Ishikawa (cell line): ENCODE measurements at regions not wholly inside any gene's neighbourhood (a gene's known extent, or its start where the extent isn't known, plus 50 kb on each side); places are given as distances from the start of the nearest gene placed in this dataset.

ENCODE experiments used
- CEBPB ChIP-seq: IDR thresholded peaks from 2 replicates; pipeline ENCODE4 v1.6.1; 2012
- CREB1 ChIP-seq: IDR thresholded peaks from 2 replicates; pipeline ENCODE4 v1.6.1; 2012; ENCODE audit warnings: low read depth
- EGR1 ChIP-seq: IDR thresholded peaks from 2 replicates; pipeline ENCODE4 v1.6.1; 2012
- EP300 ChIP-seq: IDR thresholded peaks from 2 replicates; pipeline ENCODE4 v1.6.1; 2012; ENCODE audit warnings: borderline replicate concordance
- FOXM1 ChIP-seq: IDR thresholded peaks from 2 replicates; pipeline ENCODE4 v1.6.1; 2012; ENCODE audit warnings: low read depth, borderline replicate concordance
- MAX ChIP-seq: IDR thresholded peaks from 2 replicates; pipeline ENCODE4 v1.6.1; 2012
- NFIC ChIP-seq: IDR thresholded peaks from 2 replicates; pipeline ENCODE4 v1.6.1; 2012
- RAD21 ChIP-seq: IDR thresholded peaks from 2 replicates; pipeline ENCODE4 v1.6.1; 2012; ENCODE audit warnings: low read depth
- REST ChIP-seq: IDR thresholded peaks from 2 replicates; pipeline ENCODE4 v1.6.1; 2012; ENCODE audit warnings: low read depth, mild to moderate bottlenecking
- TAF1 ChIP-seq: IDR thresholded peaks from 2 replicates; pipeline ENCODE4 v1.6.1; 2012; ENCODE audit warnings: low read depth, mild to moderate bottlenecking
- TCF12 ChIP-seq: IDR thresholded peaks from 2 replicates; pipeline ENCODE4 v1.6.1; 2012; ENCODE audit warnings: low read depth
- TEAD4 ChIP-seq: IDR thresholded peaks from 2 replicates; pipeline ENCODE4 v1.6.1; 2012
- YY1 ChIP-seq: IDR thresholded peaks from 2 replicates; pipeline ENCODE4 v1.6.1; 2012; ENCODE audit warnings: low read depth
- ZBTB7A ChIP-seq: IDR thresholded peaks from 2 replicates; pipeline ENCODE4 v1.6.1; 2012; ENCODE audit warnings: low read depth
- TF ChIP-seq, protein P1 (sequence below): IDR thresholded peaks from 2 replicates; pipeline ENCODE4 v1.6.1; 2012

- TF ChIP-seq NFIC = no peak
- TF ChIP-seq REST = no peak
- TF ChIP-seq TCF12 = no peak
- no peak for TF ChIP-seq EP300
- no peak for TF ChIP-seq EGR1
- TF ChIP-seq MAX = no peak
- TF ChIP-seq CREB1 = no peak
- TF ChIP-seq, protein P1, sequence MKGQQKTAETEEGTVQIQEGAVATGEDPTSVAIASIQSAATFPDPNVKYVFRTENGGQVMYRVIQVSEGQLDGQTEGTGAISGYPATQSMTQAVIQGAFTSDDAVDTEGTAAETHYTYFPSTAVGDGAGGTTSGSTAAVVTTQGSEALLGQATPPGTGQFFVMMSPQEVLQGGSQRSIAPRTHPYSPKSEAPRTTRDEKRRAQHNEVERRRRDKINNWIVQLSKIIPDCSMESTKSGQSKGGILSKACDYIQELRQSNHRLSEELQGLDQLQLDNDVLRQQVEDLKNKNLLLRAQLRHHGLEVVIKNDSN = no peak
- TF ChIP-seq CEBPB = no peak
- TF ChIP-seq ZBTB7A = no peak
- TF ChIP-seq RAD21 = no peak
- TF ChIP-seq TEAD4 = no peak
- TF ChIP-seq FOXM1 = no peak
- no peak for TF ChIP-seq YY1
- no peak for TF ChIP-seq TAF1
These were observed 291.0 kb downstream of the TAF11L14 start for GRCh38 chr5:17925276-17925675.

DNA sequence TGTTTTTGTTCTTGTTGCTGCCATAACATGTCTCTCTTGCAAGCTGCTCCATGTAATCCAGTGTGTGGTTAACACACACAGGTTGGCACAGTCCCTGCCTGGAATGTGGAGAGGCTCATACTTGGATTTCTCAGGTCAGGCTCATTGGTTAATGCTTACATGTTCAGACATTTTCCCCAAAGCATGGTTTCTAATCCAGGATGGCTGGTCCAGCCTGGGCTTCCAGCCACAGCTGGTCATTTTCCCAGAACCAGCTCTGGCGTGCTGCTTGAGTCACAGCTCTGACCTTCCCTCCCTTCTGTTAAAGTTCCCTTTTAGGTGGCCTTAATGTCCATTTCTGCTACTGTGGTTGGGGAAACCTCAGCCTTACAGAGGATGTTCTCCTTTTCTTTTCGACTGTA lies 294.3 kb downstream of the TAF11L14 start:
- TF ChIP-seq MAX (no peak), CREB1 (no peak), TEAD4 (no peak), ZBTB7A (no peak), RAD21 (no peak), YY1 (no peak), TAF1 (no peak), EGR1 (no peak), EP300 (no peak), NFIC (no peak), TCF12 (no peak), CEBPB (no peak)
- TF ChIP-seq, protein P1 = no peak

DNA sequence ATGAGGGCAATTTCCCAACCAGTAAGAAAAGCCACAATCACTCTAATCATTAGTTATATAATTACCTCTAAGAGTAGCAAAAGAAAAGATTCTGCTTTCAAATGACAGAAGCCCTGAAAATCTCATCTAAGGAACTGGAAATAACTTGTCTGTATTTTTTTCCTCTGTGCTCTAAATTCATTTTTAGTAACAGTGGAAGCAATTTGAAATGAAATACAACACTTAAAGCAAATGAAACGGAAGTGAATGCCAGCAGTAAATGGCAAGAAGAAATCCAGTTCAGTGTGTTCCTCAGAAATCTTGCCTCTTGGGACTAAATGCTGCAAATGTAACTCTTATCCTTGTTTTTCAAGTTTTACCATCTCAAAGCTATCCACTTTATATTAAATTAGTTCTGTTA lies 294.9 kb downstream of the TAF11L14 start:
- TF ChIP-seq EGR1 = no peak
- TF ChIP-seq YY1 = no peak
- no peak for TF ChIP-seq REST
- TF ChIP-seq TEAD4 = no peak
- no peak for TF ChIP-seq MAX
- no peak for TF ChIP-seq TCF12
- TF ChIP-seq ZBTB7A = no peak
- no peak for TF ChIP-seq RAD21
- TF ChIP-seq CEBPB = no peak

- no peak for TF ChIP-seq CEBPB
- no peak for TF ChIP-seq YY1
- no peak for TF ChIP-seq ZBTB7A
- TF ChIP-seq CREB1 = no peak
- TF ChIP-seq REST = no peak
- TF ChIP-seq, protein P1 = no peak
- no peak for TF ChIP-seq TCF12
- TF ChIP-seq TEAD4 = no peak
- no peak for TF ChIP-seq MAX
- TF ChIP-seq FOXM1 = no peak
- no peak for TF ChIP-seq NFIC
- TF ChIP-seq RAD21 = no peak
- TF ChIP-seq TAF1 = no peak
- no peak for TF ChIP-seq EP300
These were observed 296.1 kb downstream of the TAF11L14 start for GRCh38 chr5:17930346-17930745.
